Activated CD4-positive, alpha-beta T cell treated with anti-CD3 and anti-CD28 coated beads for 48 hours (primary cell): ENCODE measurements at regions not wholly inside any gene's neighbourhood (a gene's known extent, or its start where the extent isn't known, plus 50 kb on each side); places are given as distances from the start of the nearest gene placed in this dataset.

Experiments
- DNase-seq: peaks from one replicate; pipeline ENCODE4 v3.0.0-alpha.2; 2020

- DNase-seq, result no peak
Observed at GRCh38 chr14:32006263-32007110, 70.6 kb upstream of the ARHGAP5 start.

- DNase-seq, result no peak
Observed at GRCh38 chr14:32007755-32008362, 69.2 kb upstream of the ARHGAP5 start.

GRCh38 chr14:32008602-32009193 is 68.4 kb upstream of the ARHGAP5 start:
- no peak for DNase-seq

GRCh38 chr14:32009221-32009975 is 67.7 kb upstream of the ARHGAP5 start:
- no peak for DNase-seq

- DNase-seq, result no peak
Observed at GRCh38 chr14:32009976-32010581, 67.0 kb upstream of the ARHGAP5 start.

GRCh38 chr14:32010604-32011125 is 66.4 kb upstream of the ARHGAP5 start:
- DNase-seq, result no peak

GRCh38 chr14:32011225-32011624 is 65.9 kb upstream of the ARHGAP5 start:
- DNase-seq, result no peak

GRCh38 chr14:32012062-32012461 is 65.0 kb upstream of the ARHGAP5 start:
- DNase-seq, result no peak

- DNase-seq, result no peak
Observed at GRCh38 chr14:32012571-32012970, 64.5 kb upstream of the ARHGAP5 start.

GRCh38 chr14:32013083-32013482 is 64.0 kb upstream of the ARHGAP5 start:
- no peak for DNase-seq

GRCh38 chr14:32014057-32014456 is 63.0 kb upstream of the ARHGAP5 start:
- DNase-seq, result no peak

- no peak for DNase-seq
Observed at GRCh38 chr14:32014498-32014897, 62.6 kb upstream of the ARHGAP5 start.

GRCh38 chr14:32015166-32015565 is 61.9 kb upstream of the ARHGAP5 start:
- no peak for DNase-seq

- no peak for DNase-seq
Observed at GRCh38 chr14:32017587-32017986, 59.5 kb upstream of the ARHGAP5 start.

GRCh38 chr14:32018391-32019092 is 58.6 kb upstream of the ARHGAP5 start:
- DNase-seq, result no peak

- DNase-seq, result no peak
Observed at GRCh38 chr14:32019276-32019675, 57.8 kb upstream of the ARHGAP5 start.

- no peak for DNase-seq
Observed at GRCh38 chr14:32020882-32021281, 56.2 kb upstream of the ARHGAP5 start.

GRCh38 chr14:32021341-32021740 is 55.8 kb upstream of the ARHGAP5 start:
- DNase-seq, result no peak

GRCh38 chr14:32022525-32022924 is 54.6 kb upstream of the ARHGAP5 start:
- no peak for DNase-seq

GRCh38 chr14:32022938-32023466 is 54.1 kb upstream of the ARHGAP5 start:
- DNase-seq, result no peak

GRCh38 chr14:32023540-32023939 is 53.6 kb upstream of the ARHGAP5 start:
- DNase-seq, result no peak
